H1 (cell line): ENCODE measurements at regions not wholly inside any gene's neighbourhood (a gene's known extent, or its start where the extent isn't known, plus 50 kb on each side); places are given as distances from the start of the nearest gene placed in this dataset.

Experiments
- BCL11A ChIP-seq, 2 experiments: IDR thresholded peaks; one replicate each; pipeline ENCODE4 v1.6.1; 2011; ENCODE audit warnings: low read depth in 2 of 2, low read length in 2 of 2, mild to moderate bottlenecking in 2 of 2
- CHD1 ChIP-seq: IDR thresholded peaks from 2 replicates; pipeline ENCODE4 v1.6.1; 2012; ENCODE audit warnings: low read depth, low read length, improper control_type of control experiment
- CHD2 ChIP-seq: IDR thresholded peaks from 2 replicates; pipeline ENCODE4 v1.6.1; 2012; ENCODE audit warnings: low read length, improper control_type of control experiment
- SUZ12 ChIP-seq: fragments of 200-600 bp; sonication (generic); IDR thresholded peaks from 2 replicates; pipeline ENCODE4 v1.6.1; 2012; ENCODE audit warnings: mild to moderate bottlenecking, inconsistent platforms, low read length, moderate library complexity, mixed read lengths
- ZNF274 ChIP-seq: IDR thresholded peaks from 2 replicates; pipeline ENCODE4 v1.7.0; 2012; ENCODE audit warnings: low read length, borderline replicate concordance; ENCODE audit errors: extremely low read depth
- TF ChIP-seq, protein P1 (sequence below): fragments of 300-600 bp; sonication (generic); IDR thresholded peaks from 2 replicates; pipeline ENCODE4 v1.7.1; 2012; ENCODE audit warnings: low read length, moderate library complexity, mild to moderate bottlenecking, inconsistent platforms; ENCODE audit not compliant: insufficient replicate concordance

DNA sequence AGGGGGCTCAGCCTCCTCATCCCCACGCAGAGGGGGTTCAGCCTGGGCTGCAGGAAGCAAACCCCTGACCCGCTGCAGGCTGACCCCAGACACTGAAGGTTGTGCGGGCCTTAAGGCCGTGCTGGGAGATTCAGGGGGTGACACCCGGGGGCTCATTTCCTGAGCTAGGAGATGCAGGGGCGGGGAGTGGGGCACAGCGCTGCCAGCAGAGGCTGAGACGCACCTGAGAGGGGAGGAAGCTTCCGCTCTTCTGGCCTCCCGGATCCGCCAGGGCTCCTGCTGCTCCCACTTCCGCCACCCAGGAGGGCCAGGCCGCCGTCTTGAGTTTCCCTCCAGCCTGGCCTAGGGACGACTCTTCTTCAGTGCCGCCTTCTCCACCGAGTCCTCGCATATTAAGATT lies 173.2 kb upstream of the FOXF1 start (continued):
- TF ChIP-seq, protein P1, sequence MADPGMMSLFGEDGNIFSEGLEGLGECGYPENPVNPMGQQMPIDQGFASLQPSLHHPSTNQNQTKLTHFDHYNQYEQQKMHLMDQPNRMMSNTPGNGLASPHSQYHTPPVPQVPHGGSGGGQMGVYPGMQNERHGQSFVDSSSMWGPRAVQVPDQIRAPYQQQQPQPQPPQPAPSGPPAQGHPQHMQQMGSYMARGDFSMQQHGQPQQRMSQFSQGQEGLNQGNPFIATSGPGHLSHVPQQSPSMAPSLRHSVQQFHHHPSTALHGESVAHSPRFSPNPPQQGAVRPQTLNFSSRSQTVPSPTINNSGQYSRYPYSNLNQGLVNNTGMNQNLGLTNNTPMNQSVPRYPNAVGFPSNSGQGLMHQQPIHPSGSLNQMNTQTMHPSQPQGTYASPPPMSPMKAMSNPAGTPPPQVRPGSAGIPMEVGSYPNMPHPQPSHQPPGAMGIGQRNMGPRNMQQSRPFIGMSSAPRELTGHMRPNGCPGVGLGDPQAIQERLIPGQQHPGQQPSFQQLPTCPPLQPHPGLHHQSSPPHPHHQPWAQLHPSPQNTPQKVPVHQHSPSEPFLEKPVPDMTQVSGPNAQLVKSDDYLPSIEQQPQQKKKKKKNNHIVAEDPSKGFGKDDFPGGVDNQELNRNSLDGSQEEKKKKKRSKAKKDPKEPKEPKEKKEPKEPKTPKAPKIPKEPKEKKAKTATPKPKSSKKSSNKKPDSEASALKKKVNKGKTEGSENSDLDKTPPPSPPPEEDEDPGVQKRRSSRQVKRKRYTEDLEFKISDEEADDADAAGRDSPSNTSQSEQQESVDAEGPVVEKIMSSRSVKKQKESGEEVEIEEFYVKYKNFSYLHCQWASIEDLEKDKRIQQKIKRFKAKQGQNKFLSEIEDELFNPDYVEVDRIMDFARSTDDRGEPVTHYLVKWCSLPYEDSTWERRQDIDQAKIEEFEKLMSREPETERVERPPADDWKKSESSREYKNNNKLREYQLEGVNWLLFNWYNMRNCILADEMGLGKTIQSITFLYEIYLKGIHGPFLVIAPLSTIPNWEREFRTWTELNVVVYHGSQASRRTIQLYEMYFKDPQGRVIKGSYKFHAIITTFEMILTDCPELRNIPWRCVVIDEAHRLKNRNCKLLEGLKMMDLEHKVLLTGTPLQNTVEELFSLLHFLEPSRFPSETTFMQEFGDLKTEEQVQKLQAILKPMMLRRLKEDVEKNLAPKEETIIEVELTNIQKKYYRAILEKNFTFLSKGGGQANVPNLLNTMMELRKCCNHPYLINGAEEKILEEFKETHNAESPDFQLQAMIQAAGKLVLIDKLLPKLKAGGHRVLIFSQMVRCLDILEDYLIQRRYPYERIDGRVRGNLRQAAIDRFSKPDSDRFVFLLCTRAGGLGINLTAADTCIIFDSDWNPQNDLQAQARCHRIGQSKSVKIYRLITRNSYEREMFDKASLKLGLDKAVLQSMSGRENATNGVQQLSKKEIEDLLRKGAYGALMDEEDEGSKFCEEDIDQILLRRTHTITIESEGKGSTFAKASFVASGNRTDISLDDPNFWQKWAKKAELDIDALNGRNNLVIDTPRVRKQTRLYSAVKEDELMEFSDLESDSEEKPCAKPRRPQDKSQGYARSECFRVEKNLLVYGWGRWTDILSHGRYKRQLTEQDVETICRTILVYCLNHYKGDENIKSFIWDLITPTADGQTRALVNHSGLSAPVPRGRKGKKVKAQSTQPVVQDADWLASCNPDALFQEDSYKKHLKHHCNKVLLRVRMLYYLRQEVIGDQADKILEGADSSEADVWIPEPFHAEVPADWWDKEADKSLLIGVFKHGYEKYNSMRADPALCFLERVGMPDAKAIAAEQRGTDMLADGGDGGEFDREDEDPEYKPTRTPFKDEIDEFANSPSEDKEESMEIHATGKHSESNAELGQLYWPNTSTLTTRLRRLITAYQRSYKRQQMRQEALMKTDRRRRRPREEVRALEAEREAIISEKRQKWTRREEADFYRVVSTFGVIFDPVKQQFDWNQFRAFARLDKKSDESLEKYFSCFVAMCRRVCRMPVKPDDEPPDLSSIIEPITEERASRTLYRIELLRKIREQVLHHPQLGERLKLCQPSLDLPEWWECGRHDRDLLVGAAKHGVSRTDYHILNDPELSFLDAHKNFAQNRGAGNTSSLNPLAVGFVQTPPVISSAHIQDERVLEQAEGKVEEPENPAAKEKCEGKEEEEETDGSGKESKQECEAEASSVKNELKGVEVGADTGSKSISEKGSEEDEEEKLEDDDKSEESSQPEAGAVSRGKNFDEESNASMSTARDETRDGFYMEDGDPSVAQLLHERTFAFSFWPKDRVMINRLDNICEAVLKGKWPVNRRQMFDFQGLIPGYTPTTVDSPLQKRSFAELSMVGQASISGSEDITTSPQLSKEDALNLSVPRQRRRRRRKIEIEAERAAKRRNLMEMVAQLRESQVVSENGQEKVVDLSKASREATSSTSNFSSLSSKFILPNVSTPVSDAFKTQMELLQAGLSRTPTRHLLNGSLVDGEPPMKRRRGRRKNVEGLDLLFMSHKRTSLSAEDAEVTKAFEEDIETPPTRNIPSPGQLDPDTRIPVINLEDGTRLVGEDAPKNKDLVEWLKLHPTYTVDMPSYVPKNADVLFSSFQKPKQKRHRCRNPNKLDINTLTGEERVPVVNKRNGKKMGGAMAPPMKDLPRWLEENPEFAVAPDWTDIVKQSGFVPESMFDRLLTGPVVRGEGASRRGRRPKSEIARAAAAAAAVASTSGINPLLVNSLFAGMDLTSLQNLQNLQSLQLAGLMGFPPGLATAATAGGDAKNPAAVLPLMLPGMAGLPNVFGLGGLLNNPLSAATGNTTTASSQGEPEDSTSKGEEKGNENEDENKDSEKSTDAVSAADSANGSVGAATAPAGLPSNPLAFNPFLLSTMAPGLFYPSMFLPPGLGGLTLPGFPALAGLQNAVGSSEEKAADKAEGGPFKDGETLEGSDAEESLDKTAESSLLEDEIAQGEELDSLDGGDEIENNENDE: no peak
- TF ChIP-seq CHD2 (no peak), CHD1 (no peak), ZNF274 (no peak), BCL11A (IDR thresholded peaks at IDR 0.05; ENCODE audit: low read depth in 2 of 2, low read length in 2 of 2) (no peak), SUZ12 (no peak)
